AG20443 (cell line): ENCODE measurements at regions not wholly inside any gene's neighbourhood (a gene's known extent, or its start where the extent isn't known, plus 50 kb on each side); places are given as distances from the start of the nearest gene placed in this dataset.
"Not testable (repeated sequence)": the region's sequence is repeated elsewhere in the genome, so short reads cannot be mapped to it uniquely, and the experiment has no call there.

Source experiments
- DNase-seq: peaks from one replicate; pipeline ENCODE4 v3.0.0; 2012; ENCODE audit warnings: low spot score, mixed read lengths

- DNase-seq, result no peak
These were observed 1765.3 kb downstream of the EFNA5 start for GRCh38 chr5:105905392-105905791.

- peak; percentile 10 for DNase-seq
These were observed 1767.7 kb downstream of the EFNA5 start for GRCh38 chr5:105903069-105903468.

GRCh38 chr5:105899726-105900125, 1771.0 kb downstream of the EFNA5 start:
- no peak for DNase-seq

GRCh38 chr5:105898183-105898582, 1772.6 kb downstream of the EFNA5 start:
- no peak for DNase-seq

- no peak for DNase-seq
These were observed 1785.5 kb downstream of the EFNA5 start for GRCh38 chr5:105885266-105885665.

GRCh38 chr5:105882956-105883481, 1787.7 kb downstream of the EFNA5 start:
- DNase-seq, result no peak

GRCh38 chr5:105878402-105878801, 1792.3 kb downstream of the EFNA5 start:
- DNase-seq, result no peak

- DNase-seq, result no peak
These were observed 1793.1 kb downstream of the EFNA5 start for GRCh38 chr5:105877592-105877991.

- DNase-seq, result no peak
These were observed 1796.4 kb downstream of the EFNA5 start for GRCh38 chr5:105874316-105874715.

- no peak for DNase-seq
These were observed 1798.0 kb downstream of the EFNA5 start for GRCh38 chr5:105872569-105873270.

- DNase-seq, result no peak
These were observed 1802.5 kb downstream of the EFNA5 start for GRCh38 chr5:105868038-105868780.

GRCh38 chr5:105865834-105866233, 1804.9 kb downstream of the EFNA5 start:
- DNase-seq, result no peak

GRCh38 chr5:105859350-105859749, 1811.4 kb downstream of the EFNA5 start:
- DNase-seq, result not testable (repeated sequence)

GRCh38 chr5:105849701-105850100, 1821.0 kb downstream of the EFNA5 start:
- DNase-seq, result no peak

- DNase-seq, result no peak
These were observed 1829.9 kb downstream of the EFNA5 start for GRCh38 chr5:105840800-105841199.

GRCh38 chr5:105836887-105837286, 1833.8 kb downstream of the EFNA5 start:
- no peak for DNase-seq

GRCh38 chr5:105836268-105836667, 1834.5 kb downstream of the EFNA5 start:
- DNase-seq, result no peak

GRCh38 chr5:105828821-105829220, 1841.9 kb downstream of the EFNA5 start:
- DNase-seq, result no peak

GRCh38 chr5:105821800-105822199, 1848.9 kb downstream of the EFNA5 start:
- DNase-seq, result no peak

- no peak for DNase-seq
These were observed 1852.8 kb downstream of the EFNA5 start for GRCh38 chr5:105817914-105818313.

- DNase-seq, result no peak
These were observed 1853.3 kb downstream of the EFNA5 start for GRCh38 chr5:105817416-105817815.

- DNase-seq, result no peak
These were observed 1853.8 kb downstream of the EFNA5 start for GRCh38 chr5:105816961-105817360.

- no peak for DNase-seq
These were observed 1858.4 kb downstream of the EFNA5 start for GRCh38 chr5:105812304-105812703.
